MM.1S (cell line): ENCODE measurements at regions not wholly inside any gene's neighbourhood (a gene's known extent, or its start where the extent isn't known, plus 50 kb on each side); places are given as distances from the start of the nearest gene placed in this dataset.

Experiments used
- DNase-seq: peaks from one replicate; pipeline ENCODE4 v3.0.0-alpha.2; 2015
- H2AFZ ChIP-seq: fragments of 300-600 bp; sonication (generic); 2 replicates; pipeline ENCODE4 v1.6.0; 2016; ENCODE audit warnings: antibody characterized with exemption, low read length
- H3F3A ChIP-seq: fragments of 300-600 bp; sonication (generic); 2 replicates; pipeline ENCODE4 v1.6.1; 2016; ENCODE audit warnings: mild to moderate bottlenecking, antibody characterized with exemption, low read length, moderate library complexity, mixed read lengths; ENCODE audit not compliant: insufficient read depth
- H3K27ac ChIP-seq: fragments of 300-600 bp; sonication (generic); 2 replicates; pipeline ENCODE4 v1.5.1; 2016; ENCODE audit warnings: mild to moderate bottlenecking, low read length
- H3K27me3 ChIP-seq: fragments of 300-600 bp; sonication (generic); replicated peaks from 2 replicates; pipeline ENCODE4 v1.6.0; 2016; ENCODE audit warnings: low read length; ENCODE audit not compliant: insufficient read depth
- H3K36me3 ChIP-seq: fragments of 300-600 bp; sonication (generic); replicated peaks from 2 replicates; pipeline ENCODE4 v1.6.1; 2016; ENCODE audit warnings: mild to moderate bottlenecking, low read length, mixed read lengths; ENCODE audit not compliant: insufficient read depth
- H3K4me1 ChIP-seq: fragments of 300-600 bp; sonication (generic); 2 replicates; pipeline ENCODE4 v1.6.1; 2016; ENCODE audit warnings: low read length, mixed read lengths
- H3K4me2 ChIP-seq: fragments of 300-600 bp; sonication (generic); 2 replicates; pipeline ENCODE4 v1.6.0; 2016; ENCODE audit warnings: low read depth, low read length
- H3K4me3 ChIP-seq: fragments of 300-600 bp; sonication (generic); 2 replicates; pipeline ENCODE4 v1.5.1; 2016; ENCODE audit warnings: low read length, mixed read lengths
- H3K79me2 ChIP-seq: fragments of 300-600 bp; sonication (generic); 2 replicates; pipeline ENCODE4 v1.6.1; 2016; ENCODE audit warnings: mixed run types, low read length, mixed read lengths
- H3K9ac ChIP-seq: fragments of 300-600 bp; sonication (generic); 2 replicates; pipeline ENCODE4 v1.6.1; 2016; ENCODE audit warnings: low read length, mixed read lengths
- H3K9me2 ChIP-seq: fragments of 300-600 bp; sonication (generic); replicated peaks from 2 replicates; pipeline ENCODE4 v1.6.1; 2016; ENCODE audit warnings: mild to moderate bottlenecking, low read length, mixed read lengths; ENCODE audit not compliant: insufficient read depth
- H3K9me3 ChIP-seq: fragments of 300-600 bp; sonication (generic); replicated peaks from 2 replicates; pipeline ENCODE4 v1.6.1; 2016; ENCODE audit warnings: mild to moderate bottlenecking, low read length, mixed read lengths; ENCODE audit not compliant: insufficient read depth
- H4K20me1 ChIP-seq: fragments of 300-600 bp; sonication (generic); 2 replicates; pipeline ENCODE4 v1.6.1; 2016; ENCODE audit warnings: mild to moderate bottlenecking, low read length, moderate library complexity, mixed read lengths; ENCODE audit not compliant: insufficient read depth
- EZH2 ChIP-seq: fragments of 300-600 bp; sonication (generic); optimal IDR thresholded peaks from 2 replicates; pipeline ENCODE3; 2017; ENCODE audit warnings: low read depth, mild to moderate bottlenecking, antibody characterized with exemption, low read length, mixed read lengths
- EZH2phosphoT487 ChIP-seq: fragments of 300-600 bp; sonication (generic); IDR thresholded peaks from 2 replicates; pipeline ENCODE4 v1.6.1; 2018; ENCODE audit warnings: antibody characterized with exemption, low read length
- TF ChIP-seq, protein P1 (sequence below): fragments of 300-600 bp; sonication (generic); IDR thresholded peaks from 2 replicates; pipeline ENCODE4 v1.5.1; 2016; ENCODE audit warnings: antibody characterized with exemption, low read length, mixed read lengths

DNA sequence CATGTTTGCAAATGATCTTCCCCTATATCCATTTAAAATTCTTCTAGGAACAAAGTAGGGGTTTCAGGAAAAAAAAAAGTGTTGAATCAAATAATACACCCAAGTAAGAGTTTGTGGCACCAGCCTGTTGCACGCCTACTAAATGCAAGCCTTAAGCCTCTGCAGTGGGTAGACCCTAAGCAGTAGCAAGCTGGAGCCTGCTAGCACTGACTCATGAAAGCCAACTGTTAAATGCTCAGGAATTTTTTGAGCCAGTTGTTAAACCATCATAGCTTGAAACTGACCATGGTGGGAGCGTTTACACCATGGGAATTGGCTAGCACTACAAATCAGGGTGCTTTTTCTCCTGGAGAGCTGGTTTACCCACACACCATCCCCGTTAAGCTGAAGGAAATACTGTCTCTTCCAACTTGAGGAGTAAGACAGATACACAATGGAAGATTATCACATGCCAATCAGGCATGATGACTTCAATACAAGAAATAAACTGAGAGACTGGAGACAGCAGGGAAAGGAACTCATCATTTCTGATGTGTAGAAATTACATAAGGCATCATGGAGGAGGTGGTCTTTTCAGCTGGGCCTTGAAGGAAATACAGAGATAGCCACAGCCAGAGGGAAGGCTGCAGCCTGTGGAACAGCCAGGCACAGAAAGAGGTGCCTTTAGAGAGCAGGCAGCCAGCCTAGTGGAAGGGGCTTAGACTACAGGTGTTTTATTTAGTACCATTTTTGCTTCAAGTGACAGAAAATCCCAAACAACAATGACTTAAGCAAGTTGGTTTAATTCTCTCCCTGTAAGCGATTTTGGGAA lies 110.8 kb downstream of the SNX5 start:
- Histone ChIP-seq H3K9me3 (no peaks in the 10 kb centered on the region), H3F3A (peaks cover 37% of the 10 kb centered on the region), H4K20me1 (no peaks in the 10 kb centered on the region), H3K79me2 (no peaks in the 10 kb centered on the region), H3K27me3 (no peaks in the 10 kb centered on the region), H3K9me2 (no peaks in the 10 kb centered on the region), H3K27ac (peak overlapping the region; percentile 99), H2AFZ (no peak overlapping the region), H3K4me1 (peaks cover 58% of the 10 kb centered on the region), H3K9ac (no peak overlapping the region), H3K4me2 (peak overlapping the region; percentile 68; the same call in 1 of the 2 replicates), H3K36me3 (no peaks in the 10 kb centered on the region), H3K4me3 (no peak overlapping the region)
- no peak for DNase-seq
- TF ChIP-seq, protein P1, sequence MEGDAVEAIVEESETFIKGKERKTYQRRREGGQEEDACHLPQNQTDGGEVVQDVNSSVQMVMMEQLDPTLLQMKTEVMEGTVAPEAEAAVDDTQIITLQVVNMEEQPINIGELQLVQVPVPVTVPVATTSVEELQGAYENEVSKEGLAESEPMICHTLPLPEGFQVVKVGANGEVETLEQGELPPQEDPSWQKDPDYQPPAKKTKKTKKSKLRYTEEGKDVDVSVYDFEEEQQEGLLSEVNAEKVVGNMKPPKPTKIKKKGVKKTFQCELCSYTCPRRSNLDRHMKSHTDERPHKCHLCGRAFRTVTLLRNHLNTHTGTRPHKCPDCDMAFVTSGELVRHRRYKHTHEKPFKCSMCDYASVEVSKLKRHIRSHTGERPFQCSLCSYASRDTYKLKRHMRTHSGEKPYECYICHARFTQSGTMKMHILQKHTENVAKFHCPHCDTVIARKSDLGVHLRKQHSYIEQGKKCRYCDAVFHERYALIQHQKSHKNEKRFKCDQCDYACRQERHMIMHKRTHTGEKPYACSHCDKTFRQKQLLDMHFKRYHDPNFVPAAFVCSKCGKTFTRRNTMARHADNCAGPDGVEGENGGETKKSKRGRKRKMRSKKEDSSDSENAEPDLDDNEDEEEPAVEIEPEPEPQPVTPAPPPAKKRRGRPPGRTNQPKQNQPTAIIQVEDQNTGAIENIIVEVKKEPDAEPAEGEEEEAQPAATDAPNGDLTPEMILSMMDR: no peak
- TF ChIP-seq EZH2 (no peak), EZH2phosphoT487 (no peak)

DNA sequence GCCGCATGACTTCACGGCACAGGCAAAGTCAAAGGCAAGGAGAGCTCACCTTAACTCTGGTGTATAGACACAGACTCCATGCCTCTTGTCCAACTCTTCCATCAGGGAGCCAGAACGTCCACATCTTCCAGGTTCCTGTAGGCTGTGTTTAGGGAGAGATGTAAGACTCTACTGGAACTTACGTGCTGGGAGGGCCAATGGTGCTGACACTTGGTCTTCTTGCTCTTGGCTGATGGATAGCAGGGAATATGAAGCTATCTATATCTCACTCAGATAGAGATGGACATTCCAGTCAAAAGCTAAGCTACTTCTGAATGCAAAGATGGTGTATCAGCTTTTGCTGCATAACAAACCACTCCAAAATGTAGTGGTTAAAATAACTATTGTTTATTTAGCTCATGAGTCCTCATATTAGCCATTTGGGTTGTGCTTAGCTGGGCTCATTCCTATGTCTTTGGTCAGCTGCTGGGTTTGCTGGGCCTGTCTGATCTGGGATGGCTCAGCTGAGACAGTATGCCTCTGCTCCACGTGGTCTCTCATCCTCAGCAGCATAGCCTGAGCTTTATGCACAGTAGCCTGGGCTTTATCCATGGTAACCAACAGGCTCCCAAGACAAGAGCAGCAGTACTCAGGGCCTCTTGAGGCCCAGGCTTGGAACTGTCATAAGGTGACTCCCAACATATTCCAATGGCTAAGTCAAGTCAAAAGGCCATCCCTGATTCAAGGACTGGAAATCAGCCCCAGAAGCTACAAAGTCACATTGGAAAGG lies 111.6 kb downstream of the SNX5 start:
- Histone ChIP-seq H3K4me3 (no peak overlapping the region), H3F3A (peaks cover 39% of the 10 kb centered on the region), H4K20me1 (no peaks in the 10 kb centered on the region), H3K27ac (peak overlapping the region; percentile 99), H3K9me2 (no peaks in the 10 kb centered on the region), H3K79me2 (no peaks in the 10 kb centered on the region), H3K27me3 (no peaks in the 10 kb centered on the region), H3K4me2 (peak overlapping the region; percentile 68), H2AFZ (peak overlapping the region; percentile 34; the same call in 1 of the 2 replicates), H3K9me3 (no peaks in the 10 kb centered on the region), H3K9ac (peak overlapping the region; percentile 37; the same call in 1 of the 2 replicates), H3K36me3 (no peaks in the 10 kb centered on the region), H3K4me1 (peaks cover 58% of the 10 kb centered on the region)
- DNase-seq: no peak
- TF ChIP-seq, protein P1: no peak
- TF ChIP-seq EZH2 (no peak), EZH2phosphoT487 (no peak)

DNA sequence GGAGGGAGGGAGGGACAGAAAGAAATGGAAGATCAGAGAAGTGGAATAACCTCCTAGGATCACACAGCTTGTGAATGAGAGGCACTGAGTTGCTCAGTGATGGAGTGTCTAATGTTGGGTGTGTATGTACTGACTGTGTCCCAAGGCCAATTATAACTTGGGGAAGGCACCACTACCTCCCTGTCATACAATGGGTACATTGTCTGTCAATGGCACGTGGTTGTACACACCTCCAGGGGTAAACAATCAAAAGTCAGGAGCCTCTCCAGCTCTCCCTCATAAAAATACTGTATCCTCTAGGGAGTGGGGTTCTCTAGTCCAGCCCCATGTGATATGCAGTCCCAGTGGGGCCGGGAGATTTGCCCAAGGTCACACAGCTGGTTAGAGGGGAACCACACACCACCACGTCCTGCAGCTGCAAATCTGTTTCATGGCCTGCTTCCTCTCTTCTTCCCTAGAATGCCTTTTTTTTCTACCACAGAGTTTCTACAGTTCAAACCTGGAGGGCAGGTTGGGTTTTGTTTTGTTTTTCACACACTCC lies 112.5 kb downstream of the SNX5 start:
- Histone ChIP-seq H3K36me3 (no peaks in the 10 kb centered on the region), H2AFZ (no peak overlapping the region), H3K9me2 (no peaks in the 10 kb centered on the region), H3K4me1 (peaks cover 58% of the 10 kb centered on the region), H3K9me3 (no peaks in the 10 kb centered on the region), H3K27me3 (no peaks in the 10 kb centered on the region), H3K79me2 (no peaks in the 10 kb centered on the region), H3K9ac (peak overlapping the region; percentile 49; the same call in 1 of the 2 replicates), H3F3A (peaks cover 43% of the 10 kb centered on the region), H4K20me1 (no peaks in the 10 kb centered on the region), H3K27ac (peak overlapping the region; percentile 99), H3K4me2 (peak overlapping the region; percentile 46; the same call in 1 of the 2 replicates), H3K4me3 (no peak overlapping the region)
- peak; percentile 93 for DNase-seq
- TF ChIP-seq EZH2phosphoT487 (no peak), EZH2 (no peak)
- TF ChIP-seq, protein P1: no peak
